ENCODE measurements at regions not wholly inside any gene's neighbourhood (a gene's known extent, or its start where the extent isn't known, plus 50 kb on each side); places are given as distances from the start of the nearest gene placed in this dataset.

GRCh38 chr14:87652278-87652677 lies 340.7 kb downstream of the GALC start:
- no peak for TF ChIP-seq CTCF (IDR thresholded peaks at IDR 0.05; ENCODE audit: control insufficient read depth, extremely low read depth, insufficient read depth)
- DNase-seq (ENCODE audit: low read depth): no peak
- H3K4me3 ChIP-seq (ENCODE audit: low read depth, low read length): no peak overlapping the region

- DNase-seq (ENCODE audit: low read depth): no peak
- no peak overlapping the region for H3K4me3 ChIP-seq (ENCODE audit: low read depth, low read length)
- TF ChIP-seq CTCF (IDR thresholded peaks at IDR 0.05; ENCODE audit: control insufficient read depth, extremely low read depth, insufficient read depth): no peak
Measured at GRCh38 chr14:87644689-87645088, 348.3 kb downstream of the GALC start.

GRCh38 chr14:87643005-87643404 lies 350.0 kb downstream of the GALC start:
- no peak for DNase-seq (ENCODE audit: low read depth)
- TF ChIP-seq CTCF (IDR thresholded peaks at IDR 0.05; ENCODE audit: control insufficient read depth, extremely low read depth, insufficient read depth): no peak
- H3K4me3 ChIP-seq (ENCODE audit: low read depth, low read length): no peak overlapping the region

GRCh38 chr14:87640553-87640952 lies 352.4 kb downstream of the GALC start:
- no peak overlapping the region for H3K4me3 ChIP-seq (ENCODE audit: low read depth, low read length)
- no peak for TF ChIP-seq CTCF (IDR thresholded peaks at IDR 0.05; ENCODE audit: control insufficient read depth, extremely low read depth, insufficient read depth)
- no peak for DNase-seq (ENCODE audit: low read depth)

- no peak for TF ChIP-seq CTCF (IDR thresholded peaks at IDR 0.05; ENCODE audit: control insufficient read depth, extremely low read depth, insufficient read depth)
- no peak overlapping the region for H3K4me3 ChIP-seq (ENCODE audit: low read depth, low read length)
- no peak for DNase-seq (ENCODE audit: low read depth)
Measured at GRCh38 chr14:87638196-87638595, 354.8 kb downstream of the GALC start.

GRCh38 chr14:87635442-87635841 lies 357.5 kb downstream of the GALC start:
- no peak for DNase-seq (ENCODE audit: low read depth)
- no peak for TF ChIP-seq CTCF (IDR thresholded peaks at IDR 0.05; ENCODE audit: control insufficient read depth, extremely low read depth, insufficient read depth)

GRCh38 chr14:87632796-87633195 lies 360.2 kb downstream of the GALC start:
- TF ChIP-seq CTCF (IDR thresholded peaks at IDR 0.05; ENCODE audit: control insufficient read depth, extremely low read depth, insufficient read depth): no peak
- no peak for DNase-seq (ENCODE audit: low read depth)
- H3K4me3 ChIP-seq (ENCODE audit: low read depth, low read length): no peak overlapping the region

More at GRCh38 chr14:87635442-87635841, 357.5 kb downstream of the GALC start:
- no peak overlapping the region for H3K4me3 ChIP-seq (ENCODE audit: low read depth, low read length)
